ENCODE measurements at regions not wholly inside any gene's neighbourhood (a gene's known extent, or its start where the extent isn't known, plus 50 kb on each side); places are given as distances from the start of the nearest gene placed in this dataset.

GRCh38 chr22:46062232-46062615, 85.3 kb upstream of the WNT7B start:
- H3K9ac ChIP-seq, result no peak overlapping the region
- no peak for TF ChIP-seq CTCF (conservative IDR thresholded peaks at IDR 0.05; ENCODE audit: low read depth, low read length)
- no peaks in the 10 kb centered on the region for H4K20me1 ChIP-seq (ENCODE audit: insufficient read depth)
- no peaks in the 10 kb centered on the region for H3K36me3 ChIP-seq (ENCODE audit: insufficient read depth)
- peaks cover 40% of the 10 kb centered on the region; the same call in 1 of the 2 replicates for H3K79me2 ChIP-seq (ENCODE audit: insufficient read depth, low read depth)
- H3K4me3 ChIP-seq (IDR thresholded peaks at IDR 0.05; ENCODE audit: insufficient read depth, low read depth, low read length), result no peak overlapping the region
- H3K4me1 ChIP-seq (ENCODE audit: low read depth, poor library complexity, severe bottlenecking), result peaks cover 28% of the 10 kb centered on the region
- no peak overlapping the region for H2AFZ ChIP-seq (ENCODE audit: low read depth)
- no peak overlapping the region for H3K4me2 ChIP-seq
- no peaks in the 10 kb centered on the region for H3K27me3 ChIP-seq (ENCODE audit: insufficient read depth, low read depth)
- H3K27ac ChIP-seq, result no peak overlapping the region

DNA sequence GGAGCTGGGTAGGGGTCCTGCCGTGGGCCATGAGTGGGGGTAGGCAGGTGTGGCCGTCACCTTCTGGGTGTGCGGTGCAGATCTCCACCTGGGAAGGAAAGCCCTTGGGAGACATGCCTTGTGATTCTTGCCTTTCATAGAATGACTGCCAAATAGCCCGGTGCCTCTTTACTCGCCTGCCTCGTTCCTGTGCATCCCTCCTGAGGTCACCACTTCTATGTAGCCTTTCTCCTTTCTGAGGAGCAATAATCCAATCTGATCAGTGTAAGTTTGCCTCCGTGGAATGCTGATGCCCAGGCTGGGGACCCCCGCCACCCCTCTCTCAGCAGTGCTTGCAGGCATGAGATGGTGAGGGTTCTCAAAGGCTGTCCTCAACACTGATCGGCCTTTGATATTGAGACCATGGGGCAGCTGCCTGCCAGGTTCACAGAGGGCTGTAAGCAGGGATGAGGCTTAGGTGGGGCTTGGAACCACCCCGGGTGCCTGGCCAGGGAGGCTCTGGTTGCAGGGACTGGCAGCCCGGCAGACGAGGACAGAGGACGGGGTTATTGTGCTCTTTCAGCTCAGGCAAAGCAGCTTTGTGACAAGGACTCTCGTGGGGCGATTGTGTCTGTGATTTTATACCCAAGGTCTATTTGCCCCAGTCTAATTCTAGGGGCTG, 86.1 kb upstream of the WNT7B start:
- peaks cover 28% of the 10 kb centered on the region for H3K4me1 ChIP-seq (ENCODE audit: low read depth, poor library complexity, severe bottlenecking)
- no peak overlapping the region for H3K9ac ChIP-seq
- no peak overlapping the region for H3K4me2 ChIP-seq
- no peaks in the 10 kb centered on the region for H3K36me3 ChIP-seq (ENCODE audit: insufficient read depth)
- H3K27me3 ChIP-seq (ENCODE audit: insufficient read depth, low read depth), result no peaks in the 10 kb centered on the region
- H3K79me2 ChIP-seq (ENCODE audit: insufficient read depth, low read depth), result peaks cover 46% of the 10 kb centered on the region; the same call in 1 of the 2 replicates
- H3K4me3 ChIP-seq (IDR thresholded peaks at IDR 0.05; ENCODE audit: insufficient read depth, low read depth, low read length), result no peak overlapping the region
- no peak overlapping the region for H2AFZ ChIP-seq (ENCODE audit: low read depth)
- no peak for TF ChIP-seq CTCF (conservative IDR thresholded peaks at IDR 0.05; ENCODE audit: low read depth, low read length)
- H4K20me1 ChIP-seq (ENCODE audit: insufficient read depth), result no peaks in the 10 kb centered on the region
- H3K27ac ChIP-seq, result no peak overlapping the region

DNA sequence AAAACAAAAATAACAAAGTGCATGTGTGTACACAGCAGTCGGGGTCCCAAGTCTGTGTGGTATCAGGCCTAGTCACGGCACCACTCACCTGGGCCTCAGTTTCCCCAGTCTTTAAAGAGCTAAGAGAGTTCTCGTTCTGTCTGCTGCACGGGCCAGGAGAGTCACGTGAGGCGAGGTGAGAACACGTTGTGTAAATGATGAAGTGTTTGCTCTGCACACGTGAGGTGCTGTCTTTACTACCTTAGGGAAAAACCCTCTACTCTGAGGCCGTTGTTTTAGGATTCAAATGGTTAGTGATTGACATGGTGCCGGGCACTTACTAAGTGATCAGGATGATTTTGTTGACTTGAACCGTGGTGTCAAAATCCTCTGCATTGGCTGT, 86.5 kb upstream of the PPARA start:
- Histone ChIP-seq H4K20me1 (ENCODE audit: insufficient read depth) (no peaks in the 10 kb centered on the region), H3K27ac (no peak overlapping the region), H3K36me3 (ENCODE audit: insufficient read depth) (no peaks in the 10 kb centered on the region), H3K4me1 (ENCODE audit: low read depth, poor library complexity, severe bottlenecking) (peaks cover 28% of the 10 kb centered on the region), H3K27me3 (ENCODE audit: insufficient read depth, low read depth) (no peaks in the 10 kb centered on the region), H3K79me2 (ENCODE audit: insufficient read depth, low read depth) (peaks cover 48% of the 10 kb centered on the region; the same call in 1 of the 2 replicates), H3K4me3 (IDR thresholded peaks at IDR 0.05; ENCODE audit: insufficient read depth, low read depth, low read length) (no peak overlapping the region), H3K4me2 (no peak overlapping the region), H3K9ac (no peak overlapping the region), H2AFZ (ENCODE audit: low read depth) (no peak overlapping the region)
- TF ChIP-seq CTCF (conservative IDR thresholded peaks at IDR 0.05; ENCODE audit: low read depth, low read length), result no peak

DNA sequence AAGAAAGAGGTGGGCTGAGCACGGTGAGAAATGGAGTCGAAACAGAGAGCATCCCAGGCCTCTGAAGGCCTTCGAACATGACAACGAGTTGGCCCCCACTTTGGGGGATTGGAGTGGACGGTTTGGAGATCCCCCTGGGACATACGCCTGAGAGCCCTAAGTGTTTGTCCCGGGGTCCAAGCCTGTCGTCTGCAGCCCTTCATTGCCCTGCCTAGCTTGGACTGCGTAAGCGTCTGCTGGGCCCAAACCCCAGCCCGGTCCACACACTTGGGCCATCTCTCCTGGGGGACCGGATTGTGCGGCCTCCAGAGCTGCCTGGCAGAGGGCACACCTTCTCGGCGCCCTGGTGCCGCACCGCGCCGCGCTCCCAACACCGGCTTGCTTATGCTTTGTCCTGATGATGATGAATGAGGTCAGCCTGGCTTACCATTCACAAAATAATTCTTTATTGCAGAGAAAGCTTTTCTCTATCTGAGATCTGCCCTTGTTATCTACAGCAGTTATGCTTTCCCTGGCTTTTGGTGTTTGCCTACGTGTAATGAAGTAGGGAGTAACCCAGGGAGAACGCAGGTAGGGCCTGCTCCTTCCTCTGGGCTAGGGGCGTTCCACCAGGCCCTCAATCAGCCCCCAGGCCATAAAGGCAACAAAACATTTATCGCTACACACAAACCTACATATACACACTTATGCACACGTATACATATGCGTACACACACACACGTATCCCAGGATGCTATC, 85.9 kb upstream of the PPARA start:
- no peaks in the 10 kb centered on the region for H4K20me1 ChIP-seq (ENCODE audit: insufficient read depth)
- no peak overlapping the region for H2AFZ ChIP-seq (ENCODE audit: low read depth)
- H3K4me3 ChIP-seq (IDR thresholded peaks at IDR 0.05; ENCODE audit: insufficient read depth, low read depth, low read length), result no peak overlapping the region
- H3K4me1 ChIP-seq (ENCODE audit: low read depth, poor library complexity, severe bottlenecking), result peaks cover 28% of the 10 kb centered on the region
- no peaks in the 10 kb centered on the region for H3K27me3 ChIP-seq (ENCODE audit: insufficient read depth, low read depth)
- no peak overlapping the region for H3K27ac ChIP-seq
- no peaks in the 10 kb centered on the region for H3K36me3 ChIP-seq (ENCODE audit: insufficient read depth)
- no peak overlapping the region for H3K4me2 ChIP-seq
- no peak overlapping the region for H3K9ac ChIP-seq
- peaks cover 48% of the 10 kb centered on the region for H3K79me2 ChIP-seq (ENCODE audit: insufficient read depth, low read depth)
- TF ChIP-seq CTCF (conservative IDR thresholded peaks at IDR 0.05; ENCODE audit: low read depth, low read length), result no peak

Measured in KMS-11 (cell line).